ENCODE measurements at regions not wholly inside any gene's neighbourhood (a gene's known extent, or its start where the extent isn't known, plus 50 kb on each side); places are given as distances from the start of the nearest gene placed in this dataset.

GRCh38 chr1:36738245-36738644 lies 255.5 kb upstream of the CSF3R start:
- TF ChIP-seq MAX (IDR thresholded peaks at IDR 0.05) (no peak), SUZ12 (IDR thresholded peaks at IDR 0.05; ENCODE audit: low read length) (no peak), CTCF (IDR thresholded peaks at IDR 0.05; ENCODE audit: control extremely low read depth in 1 of 3, insufficient read depth in 1 of 3, low read depth in 1 of 3, low read length in 3 of 3) (no peak), EZH2 (IDR thresholded peaks at IDR 0.05; ENCODE audit: low read depth, low read length, severe bottlenecking) (no peak), POLR2A (IDR thresholded peaks at IDR 0.05; ENCODE audit: control extremely low read depth in 1 of 2, low read depth in 2 of 2, low read length in 2 of 2) (no peak), GABPA (IDR thresholded peaks at IDR 0.05; ENCODE audit: borderline replicate concordance, insufficient read depth, low read length) (no peak), TCF12 (IDR thresholded peaks at IDR 0.05; ENCODE audit: low read depth, low read length) (no peak), SIX5 (IDR thresholded peaks at IDR 0.05; ENCODE audit: low read depth, low read length) (no peak)

All from H1 (cell line).